GM23248 (cell line): ENCODE measurements at regions not wholly inside any gene's neighbourhood (a gene's known extent, or its start where the extent isn't known, plus 50 kb on each side); places are given as distances from the start of the nearest gene placed in this dataset.
A peak's percentile ranks its signal among the peaks of the same experiment; 100 is the strongest.

ENCODE experiments used
- DNase-seq: peaks from one replicate; pipeline ENCODE4 v3.0.0-alpha.2; 2015
- H2AFZ ChIP-seq: fragments of 200-600 bp; sonication (generic); 2 replicates; pipeline ENCODE4 v1.6.1; 2016; ENCODE audit warnings: antibody characterized with exemption
- H3F3A ChIP-seq: fragments of 200-600 bp; sonication (generic); 2 replicates; pipeline ENCODE4 v1.6.1; 2016; ENCODE audit warnings: mild to moderate bottlenecking, antibody characterized with exemption, mixed run types; ENCODE audit not compliant: insufficient read depth
- H3K27ac ChIP-seq: fragments of 200-600 bp; sonication (generic); 2 replicates; pipeline ENCODE4 v1.5.1; 2016; ENCODE audit warnings: mild to moderate bottlenecking
- H3K27me3 ChIP-seq: fragments of 200-600 bp; sonication (generic); replicated peaks from 2 replicates; pipeline ENCODE4 v1.6.1; 2016; ENCODE audit warnings: mild to moderate bottlenecking; ENCODE audit not compliant: insufficient read depth
- H3K36me3 ChIP-seq: fragments of 200-600 bp; sonication (generic); 2 replicates; pipeline ENCODE4 v1.6.1; 2016; ENCODE audit warnings: low read depth, mild to moderate bottlenecking
- H3K4me1 ChIP-seq: fragments of 200-600 bp; sonication (generic); 2 replicates; pipeline ENCODE4 v1.6.1; 2016; ENCODE audit warnings: mild to moderate bottlenecking; ENCODE audit not compliant: insufficient read depth
- H3K4me2 ChIP-seq: fragments of 200-600 bp; sonication (generic); one replicate; pipeline ENCODE4 v1.6.1; 2016; ENCODE audit warnings: mild to moderate bottlenecking; ENCODE audit not compliant: unreplicated experiment
- H3K4me3 ChIP-seq: fragments of 200-600 bp; sonication (generic); 2 replicates; pipeline ENCODE4 v1.5.1; 2016; ENCODE audit warnings: mild to moderate bottlenecking
- H3K79me2 ChIP-seq: fragments of 200-600 bp; sonication (generic); 2 replicates; pipeline ENCODE4 v1.6.1; 2016; ENCODE audit warnings: mild to moderate bottlenecking; ENCODE audit not compliant: insufficient read depth
- H3K9ac ChIP-seq: fragments of 200-600 bp; sonication (generic); 2 replicates; pipeline ENCODE4 v1.6.1; 2016; ENCODE audit warnings: mild to moderate bottlenecking
- H3K9me2 ChIP-seq: fragments of 200-600 bp; sonication (generic); 2 replicates; pipeline ENCODE4 v1.6.1; 2016; ENCODE audit warnings: mixed run types, mild to moderate bottlenecking, moderate library complexity; ENCODE audit not compliant: insufficient read depth
- H3K9me3 ChIP-seq: fragments of 200-600 bp; sonication (generic); one replicate; pipeline ENCODE4 v1.6.1; 2017; ENCODE audit warnings: low read depth
- H4K20me1 ChIP-seq: fragments of 200-600 bp; sonication (generic); 2 replicates; pipeline ENCODE4 v1.6.0; 2016; ENCODE audit not compliant: insufficient read depth
- EZH2 ChIP-seq: fragments of 200-600 bp; sonication (generic); IDR thresholded peaks from 2 replicates; pipeline ENCODE4 v1.6.1; 2018; ENCODE audit warnings: antibody characterized with exemption, mild to moderate bottlenecking; ENCODE audit not compliant: insufficient read depth, poor library complexity, severe bottlenecking
- EZH2phosphoT487 ChIP-seq: fragments of 200-600 bp; sonication (generic); IDR thresholded peaks from 2 replicates; pipeline ENCODE4 v1.6.1; 2018; ENCODE audit warnings: antibody characterized with exemption, moderate library complexity, mild to moderate bottlenecking, low read depth; ENCODE audit not compliant: insufficient read depth
- WGBS, 2 experiments: methylation state at CpG; one replicate each; pipeline ENCODE4 v1.1.6; 2015 to 2017; ENCODE audit warnings: low lambda C conversion rate in 2 of 2, low coverage in 1 of 2; ENCODE audit errors: missing lambda C conversion rate in 2 of 2; 5-methylcytosine and 5-hydroxymethylcytosine counted together
- in situ Hi-C: fragments of 300-500 bp; cut with MboI; formaldehyde crosslinking; loops from 2 replicates; pipeline ENCODE4 v1.15.0; 2020

DNA sequence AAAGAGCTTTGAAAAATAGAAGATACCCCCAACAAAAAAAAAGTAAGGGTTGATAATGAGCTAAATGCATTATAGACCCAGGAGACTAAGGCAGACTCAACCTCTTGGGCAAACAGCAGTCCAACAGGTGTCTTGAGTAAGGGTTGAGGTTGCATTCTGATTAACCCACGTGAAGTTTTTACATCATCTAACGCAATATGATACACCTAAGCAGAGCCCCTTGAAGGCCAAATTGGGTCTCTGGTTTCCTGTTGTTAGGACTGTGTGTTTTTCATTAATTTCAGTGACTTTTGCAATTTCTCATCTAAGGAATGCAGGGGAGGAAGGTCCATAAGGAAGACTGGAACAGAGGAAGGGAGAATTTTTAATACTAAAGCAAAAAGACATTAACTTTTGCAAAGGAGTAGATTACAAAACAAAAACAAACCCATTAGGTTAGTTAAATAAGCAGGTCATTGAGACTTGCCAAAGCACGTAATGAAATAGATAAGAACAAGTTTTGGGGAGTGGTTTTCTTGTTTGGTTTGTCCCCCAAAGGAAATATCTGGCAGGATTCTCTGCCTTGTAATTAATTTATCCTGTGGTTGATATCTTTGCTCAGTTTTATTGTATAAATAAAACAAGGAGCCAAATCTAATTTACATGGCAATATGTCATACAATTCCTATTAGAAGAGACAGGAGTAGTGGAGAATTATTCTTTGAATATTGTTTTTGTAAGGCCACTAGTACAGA is 244.3 kb downstream of the ETAA1 start:
- TF ChIP-seq EZH2 (no peak), EZH2phosphoT487 (no peak)
- no peaks in the 10 kb centered on the region for H3K27me3 ChIP-seq
- WGBS, 2 experiments, result 65 to 75% methylated on average over 3 of the region's 3 CpGs
- H2AFZ ChIP-seq, result no peak overlapping the region
- no peaks in the 10 kb centered on the region for H3K79me2 ChIP-seq
- no peaks in the 10 kb centered on the region for H3K36me3 ChIP-seq
- no peaks in the 10 kb centered on the region for H4K20me1 ChIP-seq
- no peak for DNase-seq
- no peaks in the 10 kb centered on the region for H3F3A ChIP-seq
- H3K4me2 ChIP-seq, result no peak overlapping the region
- no peaks in the 10 kb centered on the region for H3K9me3 ChIP-seq
- H3K9me2 ChIP-seq, result no peaks in the 10 kb centered on the region
- H3K27ac ChIP-seq, result no peak overlapping the region
- no peak overlapping the region for H3K9ac ChIP-seq
- H3K4me3 ChIP-seq, result no peak overlapping the region
- H3K4me1 ChIP-seq, result peaks cover 11% of the 10 kb centered on the region
- in situ Hi-C loops, result loop anchor here (25.0 kb wide), 2 partner anchors 396 to 1204 kb away; partner anchors contain the start of gene MEIS1

DNA sequence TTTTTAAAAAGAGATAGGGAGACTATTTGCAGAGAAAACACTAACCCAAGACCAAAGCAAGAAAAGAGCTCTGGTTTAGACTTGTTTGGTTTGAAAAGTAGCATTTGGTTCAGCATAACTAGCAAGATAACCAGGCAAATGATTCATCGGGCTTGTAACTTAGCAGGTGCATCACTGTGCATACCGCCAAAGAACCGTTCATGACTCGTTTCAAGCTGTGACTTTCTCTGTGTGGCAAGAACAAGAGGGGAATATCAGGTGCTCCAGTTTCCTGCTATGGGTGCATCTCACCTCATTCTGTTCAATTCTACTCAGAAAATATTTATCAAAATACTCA is 244.9 kb downstream of the ETAA1 start:
- Histone ChIP-seq H3K4me2 (no peak overlapping the region), H3K4me1 (peaks cover 11% of the 10 kb centered on the region), H3K36me3 (no peaks in the 10 kb centered on the region), H2AFZ (no peak overlapping the region), H3K9me3 (no peaks in the 10 kb centered on the region), H3K27me3 (no peaks in the 10 kb centered on the region), H3K9me2 (no peaks in the 10 kb centered on the region), H3K9ac (no peak overlapping the region), H3K79me2 (no peaks in the 10 kb centered on the region), H3K27ac (no peak overlapping the region), H4K20me1 (no peaks in the 10 kb centered on the region), H3K4me3 (no peak overlapping the region), H3F3A (no peaks in the 10 kb centered on the region)
- in situ Hi-C loops, result loop anchor here (25.0 kb wide), 2 partner anchors 395 to 1205 kb away; partner anchors contain the start of gene MEIS1
- no peak for TF ChIP-seq EZH2phosphoT487
- no peak for TF ChIP-seq EZH2
- WGBS, 2 experiments, result 79 to 91% methylated on average over 4 of the region's 4 CpGs
- no peak for DNase-seq

- Histone ChIP-seq H4K20me1 (no peaks in the 10 kb centered on the region), H3K4me1 (peaks cover 11% of the 10 kb centered on the region), H3K9ac (no peak overlapping the region), H3K4me3 (no peak overlapping the region), H3K9me2 (no peaks in the 10 kb centered on the region), H3K9me3 (no peaks in the 10 kb centered on the region), H3K79me2 (no peaks in the 10 kb centered on the region), H3K27ac (no peak overlapping the region), H3K4me2 (no peak overlapping the region), H3K27me3 (no peaks in the 10 kb centered on the region), H3K36me3 (no peaks in the 10 kb centered on the region), H2AFZ (no peak overlapping the region), H3F3A (no peaks in the 10 kb centered on the region)
- in situ Hi-C loops, result loop anchor here (25.0 kb wide), 2 partner anchors 394 to 1206 kb away; partner anchors contain the start of gene MEIS1
- 58 to 65% methylated on average over 2 of the region's 2 CpGs for WGBS, 2 experiments
- no peak for TF ChIP-seq EZH2
- TF ChIP-seq EZH2phosphoT487, result no peak
- no peak for DNase-seq
Observed at GRCh38 chr2:67642961-67643360, 245.8 kb downstream of the ETAA1 start.

GRCh38 chr2:67645280-67646138 is 248.4 kb downstream of the ETAA1 start:
- DNase-seq, result peak; percentile 32
- Histone ChIP-seq H3K4me1 (peaks cover 27% of the 10 kb centered on the region), H3K36me3 (no peaks in the 10 kb centered on the region), H3K27ac (no peak overlapping the region), H2AFZ (no peak overlapping the region), H3F3A (peaks cover 6% of the 10 kb centered on the region; the same call in 1 of the 2 replicates), H3K27me3 (no peaks in the 10 kb centered on the region), H3K4me2 (no peak overlapping the region), H3K9ac (no peak overlapping the region), H3K9me2 (no peaks in the 10 kb centered on the region), H4K20me1 (no peaks in the 10 kb centered on the region), H3K9me3 (no peaks in the 10 kb centered on the region), H3K4me3 (no peak overlapping the region), H3K79me2 (no peaks in the 10 kb centered on the region)
- TF ChIP-seq EZH2phosphoT487, result no peak
- TF ChIP-seq EZH2, result no peak
- in situ Hi-C loops, result loop anchor here (25.0 kb wide), 2 partner anchors 392 to 1208 kb away; partner anchors contain the start of gene MEIS1
- WGBS, 2 experiments, result 62 to 64% methylated on average over 3 of the region's 3 CpGs
